GM18907 (cell line): ENCODE measurements at regions not wholly inside any gene's neighbourhood (a gene's known extent, or its start where the extent isn't known, plus 50 kb on each side); places are given as distances from the start of the nearest gene placed in this dataset.
"Not testable (repeated sequence)": the region's sequence is repeated elsewhere in the genome, so short reads cannot be mapped to it uniquely, and the experiment has no call there.

ENCODE experiments used
- ATAC-seq: cut with Tn5 transposase; IDR thresholded peaks from one replicate; pipeline ENCODE4 v1.9.1; 2021; ENCODE audit warnings: mild to moderate bottlenecking, moderate library complexity; ENCODE audit not compliant: unreplicated experiment

DNA sequence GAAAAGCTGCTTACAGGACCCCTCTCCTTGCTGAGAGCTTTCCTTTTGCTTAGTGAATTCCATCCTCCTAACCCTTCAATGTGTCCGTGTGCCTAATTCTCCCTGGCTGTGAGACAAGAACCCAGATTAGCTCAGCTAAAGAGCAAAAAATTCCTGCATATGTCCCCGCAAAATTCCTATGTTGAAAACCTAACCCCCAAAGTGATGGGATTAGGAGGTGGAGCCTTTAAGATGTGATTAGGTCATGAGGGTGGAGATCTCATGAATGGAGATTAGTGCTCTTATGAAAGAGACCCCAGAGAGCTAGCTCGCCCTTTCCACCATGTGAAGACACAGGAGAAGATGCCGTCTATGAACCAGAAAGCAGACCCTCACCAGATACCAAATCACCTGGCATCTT, 503.0 kb upstream of the DIAPH2 start:
- ATAC-seq: no peak

DNA sequence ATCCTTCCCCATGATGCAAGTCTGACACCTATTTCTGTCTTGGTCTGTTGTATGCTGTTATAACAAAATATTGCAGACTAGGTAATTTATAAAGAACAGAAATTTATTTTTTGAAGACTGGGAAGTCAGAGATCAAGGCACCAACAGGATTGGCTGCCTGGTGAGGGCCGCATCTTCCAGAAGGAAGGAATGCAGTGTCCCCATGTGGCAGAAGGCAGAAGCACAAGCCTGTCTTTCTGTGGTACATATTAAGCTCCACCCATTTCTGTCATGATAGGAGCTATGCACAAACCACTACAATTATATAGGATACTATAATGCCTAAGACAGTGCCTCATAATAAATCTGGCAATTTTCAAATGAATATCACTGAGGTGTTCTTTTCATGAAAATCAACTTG, 502.3 kb upstream of the DIAPH2 start:
- peak; percentile 59 for ATAC-seq

DNA sequence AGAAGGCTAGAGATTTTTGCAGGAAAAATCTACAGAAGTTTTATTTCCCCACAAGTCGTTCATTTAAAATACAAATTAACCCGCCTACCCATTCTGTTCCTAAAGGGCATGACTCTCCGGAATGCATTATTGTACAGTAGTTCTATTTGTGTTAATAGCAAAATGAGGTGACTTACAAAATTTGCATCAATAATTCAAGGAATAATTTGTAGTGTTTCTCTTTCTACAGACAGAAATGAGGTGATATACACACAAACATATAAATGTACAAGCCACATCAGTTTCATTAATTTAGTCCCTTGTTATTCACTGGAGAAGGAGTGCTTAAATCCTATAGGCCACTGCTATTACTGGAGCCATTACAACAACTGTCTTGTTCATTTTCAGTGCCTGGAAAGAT, 501.3 kb upstream of the DIAPH2 start:
- ATAC-seq: no peak

DNA sequence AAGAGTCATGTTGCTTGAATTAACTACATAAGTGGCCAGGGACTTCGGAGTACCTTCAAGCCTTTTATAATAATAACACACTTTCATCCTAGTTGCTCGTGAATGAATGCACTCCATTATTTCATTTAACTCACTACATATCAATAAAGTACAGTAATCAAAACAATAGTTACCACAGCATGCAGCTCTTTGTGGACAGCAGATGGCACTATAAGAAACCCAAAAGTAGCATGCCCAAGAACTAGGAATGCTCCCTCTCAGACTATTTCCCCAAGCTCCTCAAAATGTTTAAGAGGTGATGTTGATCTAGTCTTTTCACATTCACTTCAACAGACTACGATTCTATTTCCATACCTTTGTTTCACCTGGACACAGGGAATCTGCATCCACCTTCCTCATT, 500.8 kb upstream of the DIAPH2 start:
- no peak for ATAC-seq

DNA sequence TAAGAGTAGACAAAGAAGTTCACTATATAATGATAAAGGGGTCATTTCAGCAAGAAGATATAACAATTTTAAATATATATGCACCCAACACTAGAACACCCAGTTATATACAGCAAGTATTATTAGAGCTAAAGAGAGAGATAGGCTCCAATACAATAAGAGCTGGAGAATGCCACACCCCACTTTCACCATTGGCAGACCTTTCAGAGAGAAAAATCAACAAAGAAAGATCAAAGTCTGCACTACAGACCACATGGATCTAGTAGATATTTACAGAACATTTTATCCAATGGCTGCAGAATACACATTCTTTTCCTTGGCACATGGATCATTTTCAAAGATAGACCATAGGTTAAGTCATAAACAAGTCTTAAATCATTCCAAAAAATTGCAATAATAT, 479.7 kb upstream of the DIAPH2 start:
- ATAC-seq: no peak

DNA sequence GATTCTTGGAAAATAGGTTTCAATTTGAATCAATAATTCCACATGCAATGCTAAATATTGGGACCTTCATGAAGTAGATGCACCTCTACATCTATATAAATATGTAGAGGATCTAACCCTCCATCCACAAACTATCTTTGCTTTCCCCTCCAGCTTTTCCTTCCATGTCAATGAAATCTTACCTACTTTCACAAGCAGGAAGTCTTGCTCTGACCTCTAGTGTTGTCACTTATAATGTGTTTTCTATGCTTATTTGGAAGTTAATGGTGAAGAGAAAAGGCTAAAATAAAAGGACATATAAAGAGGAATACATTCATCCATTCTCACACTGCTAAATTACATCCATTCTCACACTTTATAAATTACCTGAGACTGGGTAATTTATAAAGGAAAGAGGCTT, 472.7 kb upstream of the DIAPH2 start:
- no peak for ATAC-seq

DNA sequence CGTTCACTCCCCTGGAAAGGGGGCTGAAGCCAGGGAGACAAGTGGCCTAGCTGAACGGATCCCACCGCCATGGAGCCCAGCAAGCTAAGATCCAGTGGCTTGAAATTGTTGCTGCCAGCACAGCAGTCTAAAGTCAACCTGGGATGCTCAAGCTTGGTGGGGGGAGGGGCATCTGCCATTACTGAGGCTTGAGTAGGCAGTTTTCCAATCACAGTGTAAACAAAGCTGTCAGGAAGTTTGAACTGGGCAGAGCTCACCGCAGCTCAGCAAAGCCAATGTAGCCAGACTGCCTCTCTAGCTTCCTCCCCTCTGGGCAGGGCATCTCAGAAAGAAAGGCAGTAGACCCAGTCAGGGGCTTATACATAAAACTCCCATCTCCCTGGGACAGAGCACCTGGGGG, 470.0 kb upstream of the DIAPH2 start:
- not testable (repeated sequence) for ATAC-seq

DNA sequence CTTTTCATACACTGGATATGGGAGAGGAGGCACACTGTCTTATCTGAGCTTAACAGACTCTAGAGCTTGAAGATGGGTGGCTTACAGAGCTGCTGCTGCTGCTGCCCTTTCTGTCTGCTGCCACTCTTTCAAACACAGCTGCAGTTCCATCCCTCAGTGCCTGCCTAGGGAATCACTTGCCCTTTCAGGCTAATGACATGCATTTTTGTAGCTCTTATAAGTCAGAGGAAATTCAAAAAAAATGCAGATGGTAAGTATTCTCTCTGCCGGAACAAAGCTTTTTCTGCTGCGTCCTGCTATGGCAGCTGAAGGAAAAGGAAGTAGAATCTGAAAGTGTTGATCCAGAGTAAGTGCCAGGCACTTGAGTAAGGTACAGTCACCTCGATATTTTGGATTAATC, 460.4 kb upstream of the DIAPH2 start:
- ATAC-seq: no peak

DNA sequence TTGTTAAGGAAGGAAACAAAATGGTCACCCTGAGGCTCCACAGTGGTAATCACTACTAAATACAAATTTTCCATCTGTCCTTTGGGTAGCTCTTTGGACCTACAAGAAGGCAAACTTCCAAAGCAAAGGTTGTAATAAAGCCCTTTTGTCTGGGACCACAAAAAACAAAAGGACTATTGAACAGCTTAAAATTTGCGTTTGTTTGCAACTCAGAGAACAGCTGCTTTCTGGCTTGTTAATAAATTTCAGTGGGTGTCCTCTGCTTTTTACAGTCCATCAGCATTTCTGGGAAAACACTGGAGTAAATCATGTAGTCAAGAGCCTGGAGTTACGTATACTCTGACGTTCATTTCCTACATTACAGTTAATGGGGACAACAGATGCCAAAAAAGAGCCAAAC, 439.7 kb upstream of the DIAPH2 start:
- ATAC-seq: no peak

DNA sequence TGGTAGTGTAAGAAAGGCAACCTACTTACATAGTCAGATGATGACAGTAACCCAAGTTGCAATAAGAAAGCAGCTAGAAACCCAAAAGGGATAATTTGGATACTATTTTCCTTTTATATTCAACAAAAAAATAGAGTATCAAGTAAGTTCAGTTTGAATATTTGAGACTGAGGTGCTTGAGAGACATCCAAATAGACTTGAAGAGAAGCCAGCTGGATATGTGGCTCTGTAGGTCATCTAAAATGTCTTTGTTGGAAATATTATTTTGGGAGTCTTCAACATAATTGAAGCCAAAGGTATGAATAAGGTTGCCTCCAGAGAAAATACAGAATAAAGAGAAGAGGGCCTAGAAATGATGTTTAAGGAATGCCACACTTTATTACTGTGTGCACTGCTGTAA, 438.2 kb upstream of the DIAPH2 start:
- ATAC-seq: no peak
